ENCODE measurements at regions not wholly inside any gene's neighbourhood (a gene's known extent, or its start where the extent isn't known, plus 50 kb on each side); places are given as distances from the start of the nearest gene placed in this dataset.
"Not testable (repeated sequence)": the region's sequence is repeated elsewhere in the genome, so short reads cannot be mapped to it uniquely, and the experiment has no call there.

GRCh38 chr18:67132919-67133318 lies 383.6 kb downstream of the DSEL start:
- no peak overlapping the region for H3K27ac ChIP-seq (replicated peaks)
- no peaks in the 10 kb centered on the region for H3K27me3 ChIP-seq (ENCODE audit: insufficient read depth, poor library complexity, severe bottlenecking)
- TF ChIP-seq POLR2AphosphoS5 (IDR thresholded peaks at IDR 0.05; ENCODE audit: low read depth) (no peak), REST (IDR thresholded peaks at IDR 0.05; ENCODE audit: insufficient replicate concordance, low read depth) (no peak), SPI1 (IDR thresholded peaks at IDR 0.05; ENCODE audit: borderline replicate concordance, low read depth) (no peak), GABPA (IDR thresholded peaks at IDR 0.05; ENCODE audit: low read depth) (no peak), CTCF (IDR thresholded peaks at IDR 0.05; ENCODE audit: insufficient read depth, low read length) (no peak)
- no peak for DNase-seq (ENCODE audit: low read depth in 1 of 2, low spot score in 1 of 2)
- no peak overlapping the region for H3K4me3 ChIP-seq (replicated peaks; ENCODE audit: insufficient read depth, low read length)

GRCh38 chr18:67131498-67131897 lies 385.0 kb downstream of the DSEL start:
- Histone ChIP-seq H3K27ac (replicated peaks) (no peak overlapping the region), H3K4me3 (replicated peaks; ENCODE audit: insufficient read depth, low read length) (no peak overlapping the region), H3K27me3 (ENCODE audit: insufficient read depth, poor library complexity, severe bottlenecking) (no peaks in the 10 kb centered on the region)
- no peak for TF ChIP-seq REST (IDR thresholded peaks at IDR 0.05; ENCODE audit: insufficient replicate concordance, low read depth)
- TF ChIP-seq GABPA (IDR thresholded peaks at IDR 0.05; ENCODE audit: low read depth), result no peak
- TF ChIP-seq POLR2AphosphoS5 (IDR thresholded peaks at IDR 0.05; ENCODE audit: low read depth), result no peak
- TF ChIP-seq SPI1 (IDR thresholded peaks at IDR 0.05; ENCODE audit: borderline replicate concordance, low read depth), result no peak
- TF ChIP-seq CTCF (IDR thresholded peaks at IDR 0.05; ENCODE audit: insufficient read depth, low read length), result no peak
- DNase-seq (ENCODE audit: low read depth in 1 of 2, low spot score in 1 of 2), result no peak

- not testable (repeated sequence) for DNase-seq (ENCODE audit: low read depth in 1 of 2, low spot score in 1 of 2); H3K27me3 ChIP-seq (ENCODE audit: insufficient read depth, poor library complexity, severe bottlenecking); H3K4me3 ChIP-seq (replicated peaks; ENCODE audit: insufficient read depth, low read length); H3K27ac ChIP-seq (replicated peaks)
These were observed 389.8 kb downstream of the DSEL start for GRCh38 chr18:67126751-67127150.

- TF ChIP-seq CTCF (IDR thresholded peaks at IDR 0.05; ENCODE audit: insufficient read depth, low read length) (no peak), REST (IDR thresholded peaks at IDR 0.05; ENCODE audit: insufficient replicate concordance, low read depth) (no peak)
- Histone ChIP-seq H3K27me3 (ENCODE audit: insufficient read depth, poor library complexity, severe bottlenecking) (no peaks in the 10 kb centered on the region), H3K4me3 (replicated peaks; ENCODE audit: insufficient read depth, low read length) (no peak overlapping the region), H3K27ac (replicated peaks) (no peak overlapping the region)
- no peak for DNase-seq (ENCODE audit: low read depth in 1 of 2, low spot score in 1 of 2)
These were observed 392.6 kb downstream of the DSEL start for GRCh38 chr18:67123901-67124300.
